ENCODE measurements at regions not wholly inside any gene's neighbourhood (a gene's known extent, or its start where the extent isn't known, plus 50 kb on each side); places are given as distances from the start of the nearest gene placed in this dataset.
"Not testable (repeated sequence)": the region's sequence is repeated elsewhere in the genome, so short reads cannot be mapped to it uniquely, and the experiment has no call there.

DNA sequence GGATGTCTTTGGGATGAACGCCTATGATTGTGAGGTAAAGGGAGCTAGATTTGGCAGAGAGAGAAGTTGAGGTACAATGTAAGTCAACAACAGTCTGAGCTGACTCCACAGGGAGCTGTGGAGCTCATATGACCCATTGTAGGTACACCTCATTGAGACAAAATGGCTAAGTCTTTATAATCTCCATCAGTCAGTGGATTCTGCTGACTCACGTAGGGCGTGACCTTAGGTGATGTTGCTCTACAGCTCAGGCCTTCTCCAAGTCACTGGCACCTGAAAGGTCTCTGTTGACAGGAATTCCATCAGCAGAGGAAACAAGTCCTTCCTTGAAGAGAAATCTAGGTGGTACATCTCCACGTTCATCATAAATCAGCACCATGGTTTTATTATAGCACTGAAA, 118.2 kb upstream of the PRR16 start:
- Mint-ChIP-seq H3K4me1 (no peaks in the 10 kb centered on the region), H3K27me3 (no peaks in the 10 kb centered on the region), H3K4me3 (no peak overlapping the region), H3K36me3 (no peaks in the 10 kb centered on the region), H3K9me3 (peaks cover 0 to 13% (median under 1%) of the 10 kb centered on the region in 9 donors), H3K27ac (no peak overlapping the region)
- ATAC-seq (no peak), DNase-seq (no peak)
- POLR2A ChIA-PET, result no interaction called here

- H3K27me3 Mint-ChIP-seq, H3K4me3 Mint-ChIP-seq, ATAC-seq, H3K36me3 Mint-ChIP-seq, DNase-seq, H3K4me1 Mint-ChIP-seq, POLR2A ChIA-PET: not testable (repeated sequence)
- Mint-ChIP-seq H3K9me3 (peaks cover 0 to 17% (median 2%) of the 10 kb centered on the region in 9 donors), H3K27ac (peak overlapping the region in 1 of 10 donors; percentile 83)
These were observed 113.0 kb upstream of the PRR16 start for GRCh38 chr5:120351071-120351470.

- Mint-ChIP-seq H3K4me1 (no peaks in the 10 kb centered on the region), H3K27ac (no peak overlapping the region), H3K27me3 (no peaks in the 10 kb centered on the region), H3K36me3 (no peaks in the 10 kb centered on the region), H3K9me3 (peaks cover 0 to 18% (median 2%) of the 10 kb centered on the region in 9 donors), H3K4me3 (no peak overlapping the region)
- POLR2A ChIA-PET, result no interaction called here
- ATAC-seq (no peak), DNase-seq (no peak)
These were observed 110.0 kb upstream of the PRR16 start for GRCh38 chr5:120354126-120354525.

- H3K4me3 Mint-ChIP-seq, result no peak overlapping the region
- no peaks in the 10 kb centered on the region for H3K27me3 Mint-ChIP-seq
- no peak for DNase-seq
- POLR2A ChIA-PET, result no interaction called here
- H3K27ac Mint-ChIP-seq, result no peak overlapping the region
- no peaks in the 10 kb centered on the region for H3K4me1 Mint-ChIP-seq
- H3K36me3 Mint-ChIP-seq, result no peaks in the 10 kb centered on the region
- ATAC-seq, result no peak
- H3K9me3 Mint-ChIP-seq, result peaks cover 0 to 3% (median 0%) of the 10 kb centered on the region in 9 donors
These were observed 105.2 kb upstream of the PRR16 start for GRCh38 chr5:120358949-120359348.

GRCh38 chr5:120361941-120362340, 102.2 kb upstream of the PRR16 start:
- DNase-seq (no peak), ATAC-seq (no peak)
- peaks cover 0 to 9% (median 0%) of the 10 kb centered on the region in 9 donors for H3K9me3 Mint-ChIP-seq
- H3K27me3 Mint-ChIP-seq, result no peaks in the 10 kb centered on the region
- POLR2A ChIA-PET, result no interaction called here
- no peak overlapping the region for H3K4me3 Mint-ChIP-seq
- no peak overlapping the region for H3K27ac Mint-ChIP-seq
- H3K36me3 Mint-ChIP-seq, result no peaks in the 10 kb centered on the region
- H3K4me1 Mint-ChIP-seq, result no peaks in the 10 kb centered on the region

DNA sequence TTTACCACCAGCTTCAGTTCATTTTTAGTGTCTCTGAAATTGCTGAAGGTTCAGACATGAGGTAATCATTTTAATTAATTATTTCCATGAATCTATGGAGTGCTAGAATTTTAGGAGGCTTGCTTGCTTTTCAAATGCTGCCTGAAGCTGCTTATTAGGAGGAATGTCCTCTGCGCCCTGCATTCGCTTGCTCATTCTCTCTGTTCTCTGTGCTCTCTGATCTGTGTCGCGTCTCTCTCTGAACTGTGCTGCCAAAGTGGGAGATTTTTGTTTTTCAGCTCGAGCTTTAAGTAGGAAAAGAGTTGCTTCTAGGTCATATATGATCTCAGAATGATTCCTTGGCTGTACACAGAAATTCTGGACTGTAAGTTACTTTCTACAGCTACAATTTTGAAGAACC, 101.7 kb upstream of the PRR16 start:
- peaks cover 0 to 8% (median 0%) of the 10 kb centered on the region in 9 donors for H3K9me3 Mint-ChIP-seq
- no peak overlapping the region for H3K27ac Mint-ChIP-seq
- H3K4me1 Mint-ChIP-seq, result no peaks in the 10 kb centered on the region
- DNase-seq (no peak), ATAC-seq (no peak)
- H3K27me3 Mint-ChIP-seq, result no peaks in the 10 kb centered on the region
- no peaks in the 10 kb centered on the region for H3K36me3 Mint-ChIP-seq
- POLR2A ChIA-PET, result no interaction called here
- no peak overlapping the region for H3K4me3 Mint-ChIP-seq

DNA sequence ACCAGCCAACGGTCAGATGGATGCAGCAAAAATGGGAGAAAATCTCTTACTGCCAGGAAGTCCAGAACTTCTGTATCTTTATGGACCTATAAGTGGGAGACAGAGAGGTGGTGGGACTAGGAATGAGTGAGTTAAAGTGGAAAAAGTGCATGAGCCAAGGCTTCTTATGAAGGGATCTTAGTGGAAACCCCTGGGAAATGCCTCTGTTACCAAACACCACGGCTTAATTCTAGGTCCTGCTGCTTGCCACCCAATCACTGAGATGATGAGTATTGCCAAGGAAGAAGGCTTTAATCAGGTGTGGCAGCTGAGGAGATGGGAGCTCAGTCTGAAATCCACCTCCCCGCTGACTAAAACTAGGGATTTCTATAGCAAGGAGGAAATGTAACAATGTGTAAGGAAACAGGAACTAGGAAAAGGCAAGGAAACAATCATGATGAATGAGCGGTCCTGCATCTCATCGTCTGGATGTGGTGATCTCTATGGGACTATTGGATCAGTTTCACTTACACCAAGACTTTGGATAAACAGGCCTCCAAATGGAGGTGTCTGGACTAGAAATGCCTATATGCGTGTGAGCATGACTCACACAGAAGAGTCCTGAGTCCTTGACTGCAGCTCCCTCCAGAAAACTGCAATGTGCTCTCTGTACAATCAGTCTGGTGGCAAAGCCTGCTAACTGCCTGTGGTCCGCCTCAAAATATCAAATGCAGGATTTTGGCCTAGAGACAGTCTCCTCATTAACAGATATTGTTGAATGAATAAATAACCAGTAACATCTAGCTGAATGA, 98.2 kb upstream of the PRR16 start:
- Mint-ChIP-seq H3K9me3 (peaks cover 0 to 6% (median 0%) of the 10 kb centered on the region in 9 donors), H3K36me3 (no peaks in the 10 kb centered on the region), H3K27ac (no peak overlapping the region), H3K4me1 (no peaks in the 10 kb centered on the region), H3K4me3 (no peak overlapping the region), H3K27me3 (no peaks in the 10 kb centered on the region)
- POLR2A ChIA-PET, result no interaction called here
- ATAC-seq (no peak), DNase-seq (no peak)

GRCh38 chr5:120367896-120368634, 96.0 kb upstream of the PRR16 start:
- DNase-seq, result no peak
- Mint-ChIP-seq H3K4me1 (no peaks in the 10 kb centered on the region), H3K27me3 (no peaks in the 10 kb centered on the region), H3K9me3 (peaks cover 0 to 6% (median 0%) of the 10 kb centered on the region in 9 donors), H3K4me3 (no peak overlapping the region), H3K27ac (no peak overlapping the region), H3K36me3 (no peaks in the 10 kb centered on the region)
- POLR2A ChIA-PET, result no interaction called here
- no peak for ATAC-seq

GRCh38 chr5:120368923-120369715, 95.0 kb upstream of the PRR16 start:
- H3K27ac Mint-ChIP-seq, result no peak overlapping the region

GRCh38 chr5:120372899-120373298, 91.2 kb upstream of the PRR16 start:
- peaks cover 0 to 5% (median 3%) of the 10 kb centered on the region in 9 donors for H3K9me3 Mint-ChIP-seq
- peaks cover 0 to 4% (median 0%) of the 10 kb centered on the region in 3 donors for H3K36me3 Mint-ChIP-seq
- H3K4me3 Mint-ChIP-seq, result no peak overlapping the region
- DNase-seq (no peak), ATAC-seq (no peak)
- H3K27ac Mint-ChIP-seq, result no peak overlapping the region
- H3K4me1 Mint-ChIP-seq, result no peaks in the 10 kb centered on the region
- POLR2A ChIA-PET, result no interaction called here
- no peaks in the 10 kb centered on the region for H3K27me3 Mint-ChIP-seq

More at GRCh38 chr5:120368923-120369715, 95.0 kb upstream of the PRR16 start:
- DNase-seq (no peak), ATAC-seq (no peak)
- POLR2A ChIA-PET, result no interaction called here
- Mint-ChIP-seq H3K4me3 (no peak overlapping the region), H3K4me1 (no peaks in the 10 kb centered on the region), H3K36me3 (no peaks in the 10 kb centered on the region), H3K9me3 (peaks cover 0 to 6% (median 0%) of the 10 kb centered on the region in 9 donors), H3K27me3 (no peaks in the 10 kb centered on the region)

- H3K4me1 Mint-ChIP-seq, result no peaks in the 10 kb centered on the region
- POLR2A ChIA-PET, result no interaction called here
- H3K27me3 Mint-ChIP-seq, result no peaks in the 10 kb centered on the region
These were observed 88.9 kb upstream of the PRR16 start for GRCh38 chr5:120375248-120375647.

GRCh38 chr5:120380644-120381043, 83.5 kb upstream of the PRR16 start:
- Mint-ChIP-seq H3K27me3 (no peaks in the 10 kb centered on the region), H3K27ac (no peak overlapping the region), H3K4me1 (no peaks in the 10 kb centered on the region), H3K36me3 (peaks cover 0 to 9% (median 0%) of the 10 kb centered on the region in 3 donors), H3K9me3 (peaks cover 0 to 22% (median 10%) of the 10 kb centered on the region in 9 donors), H3K4me3 (no peak overlapping the region)
- DNase-seq, result no peak
- POLR2A ChIA-PET, result no interaction called here
- ATAC-seq, result no peak

More at GRCh38 chr5:120375248-120375647, 88.9 kb upstream of the PRR16 start:
- Mint-ChIP-seq H3K36me3 (peaks cover 0 to 9% (median 0%) of the 10 kb centered on the region in 3 donors), H3K9me3 (peaks cover 0 to 17% (median 10%) of the 10 kb centered on the region in 9 donors), H3K4me3 (no peak overlapping the region), H3K27ac (no peak overlapping the region)
- DNase-seq (no peak), ATAC-seq (no peak)

- Mint-ChIP-seq H3K4me1 (no peaks in the 10 kb centered on the region), H3K4me3 (no peak overlapping the region), H3K36me3 (peaks cover 0 to 6% (median 0%) of the 10 kb centered on the region in 3 donors), H3K27me3 (no peaks in the 10 kb centered on the region), H3K27ac (no peak overlapping the region), H3K9me3 (peaks cover 0 to 18% (median 9%) of the 10 kb centered on the region in 9 donors)
- POLR2A ChIA-PET, result no interaction called here
- ATAC-seq, result no peak
- no peak for DNase-seq
These were observed 81.3 kb upstream of the PRR16 start for GRCh38 chr5:120382833-120383232.

Measured in naive thymus-derived CD8-positive, alpha-beta T cell (primary cell).